Ishikawa (cell line): ENCODE measurements at regions not wholly inside any gene's neighbourhood (a gene's known extent, or its start where the extent isn't known, plus 50 kb on each side); places are given as distances from the start of the nearest gene placed in this dataset.

Experiments used
- CEBPB ChIP-seq: IDR thresholded peaks from 2 replicates; pipeline ENCODE4 v1.6.1; 2012
- CREB1 ChIP-seq: IDR thresholded peaks from 2 replicates; pipeline ENCODE4 v1.6.1; 2012; ENCODE audit warnings: low read depth
- EGR1 ChIP-seq: IDR thresholded peaks from 2 replicates; pipeline ENCODE4 v1.6.1; 2012
- EP300 ChIP-seq: IDR thresholded peaks from 2 replicates; pipeline ENCODE4 v1.6.1; 2012; ENCODE audit warnings: borderline replicate concordance
- FOXM1 ChIP-seq: IDR thresholded peaks from 2 replicates; pipeline ENCODE4 v1.6.1; 2012; ENCODE audit warnings: low read depth, borderline replicate concordance
- NFIC ChIP-seq: IDR thresholded peaks from 2 replicates; pipeline ENCODE4 v1.6.1; 2012
- RAD21 ChIP-seq: IDR thresholded peaks from 2 replicates; pipeline ENCODE4 v1.6.1; 2012; ENCODE audit warnings: low read depth
- REST ChIP-seq: IDR thresholded peaks from 2 replicates; pipeline ENCODE4 v1.6.1; 2012; ENCODE audit warnings: low read depth, mild to moderate bottlenecking
- TAF1 ChIP-seq: IDR thresholded peaks from 2 replicates; pipeline ENCODE4 v1.6.1; 2012; ENCODE audit warnings: low read depth, mild to moderate bottlenecking
- TCF12 ChIP-seq: IDR thresholded peaks from 2 replicates; pipeline ENCODE4 v1.6.1; 2012; ENCODE audit warnings: low read depth
- TEAD4 ChIP-seq: IDR thresholded peaks from 2 replicates; pipeline ENCODE4 v1.6.1; 2012
- YY1 ChIP-seq: IDR thresholded peaks from 2 replicates; pipeline ENCODE4 v1.6.1; 2012; ENCODE audit warnings: low read depth
- ZBTB7A ChIP-seq: IDR thresholded peaks from 2 replicates; pipeline ENCODE4 v1.6.1; 2012; ENCODE audit warnings: low read depth
- TF ChIP-seq, protein P1 (sequence below): IDR thresholded peaks from 2 replicates; pipeline ENCODE4 v1.6.1; 2012
- TF ChIP-seq, protein P2 (sequence below): IDR thresholded peaks from 2 replicates; pipeline ENCODE4 v1.6.1; 2012

DNA sequence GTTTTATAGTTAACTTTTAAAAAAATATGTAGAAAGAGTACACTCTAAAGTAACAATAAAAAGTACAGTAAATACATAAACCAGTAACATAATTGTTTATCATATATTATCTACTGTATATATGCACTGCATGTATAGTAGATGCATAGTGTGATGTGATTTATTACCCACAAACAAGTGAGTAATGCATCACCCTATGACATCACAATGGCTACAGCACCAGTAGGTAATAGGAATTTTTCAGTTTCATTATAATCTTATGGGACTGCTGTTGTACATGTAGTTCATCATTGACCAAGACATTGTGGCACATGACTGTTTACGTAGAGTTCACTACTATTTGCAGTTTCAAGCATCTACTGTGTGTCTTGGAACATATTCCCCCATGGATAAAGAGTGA lies 1047.2 kb downstream of the ROBO2 start:
- no peak for TF ChIP-seq CEBPB

DNA sequence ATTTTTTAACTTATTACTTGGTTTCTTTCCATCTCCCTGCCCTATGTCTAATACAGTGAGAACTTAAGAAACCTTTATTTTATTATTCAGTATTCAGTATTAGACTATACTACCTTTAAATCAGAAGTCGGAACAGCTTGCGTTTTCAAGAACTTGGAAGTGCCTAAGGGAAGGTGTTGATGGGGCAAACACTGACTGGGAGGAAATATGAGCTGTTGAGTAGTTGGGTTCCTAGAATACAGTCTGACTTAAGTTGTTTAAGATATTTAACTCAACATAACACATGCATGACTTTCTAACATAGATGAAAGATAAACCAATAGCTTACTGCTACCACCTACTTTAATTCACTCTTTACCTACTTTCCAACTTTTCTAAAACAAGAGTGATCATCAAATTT lies 1048.1 kb downstream of the ROBO2 start:
- TF ChIP-seq EP300 (no peak), FOXM1 (no peak), NFIC (no peak), TCF12 (no peak), CEBPB (no peak), EGR1 (no peak), YY1 (no peak), CREB1 (no peak)
- TF ChIP-seq, protein P1, sequence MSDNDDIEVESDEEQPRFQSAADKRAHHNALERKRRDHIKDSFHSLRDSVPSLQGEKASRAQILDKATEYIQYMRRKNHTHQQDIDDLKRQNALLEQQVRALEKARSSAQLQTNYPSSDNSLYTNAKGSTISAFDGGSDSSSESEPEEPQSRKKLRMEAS: no peak

DNA sequence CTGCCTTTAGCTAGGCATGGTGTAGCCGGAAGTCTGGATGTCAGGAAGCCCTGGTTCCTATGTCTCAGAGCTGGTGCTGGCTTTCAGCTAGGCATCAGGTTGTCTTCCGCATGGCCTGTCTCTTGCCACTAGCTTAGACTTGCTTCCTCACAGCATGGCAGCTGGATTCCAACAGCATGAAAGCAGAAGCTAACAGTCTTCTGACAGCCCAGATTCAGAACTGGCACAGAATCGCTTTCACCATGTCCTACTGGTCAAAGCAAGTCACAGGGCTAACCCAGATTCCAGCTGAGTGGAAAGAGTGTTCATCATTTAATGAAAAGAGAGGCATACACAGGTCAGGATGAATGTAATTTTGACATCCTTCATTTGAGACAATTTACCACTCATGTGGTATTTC lies 1050.5 kb downstream of the ROBO2 start:
- TF ChIP-seq, protein P1: no peak
- TF ChIP-seq YY1 (no peak), EGR1 (no peak), TCF12 (no peak), FOXM1 (no peak), REST (no peak), RAD21 (no peak), CREB1 (no peak), NFIC (no peak), CEBPB (no peak), EP300 (no peak), ZBTB7A (no peak), TEAD4 (no peak), TAF1 (no peak)
- TF ChIP-seq, protein P2, sequence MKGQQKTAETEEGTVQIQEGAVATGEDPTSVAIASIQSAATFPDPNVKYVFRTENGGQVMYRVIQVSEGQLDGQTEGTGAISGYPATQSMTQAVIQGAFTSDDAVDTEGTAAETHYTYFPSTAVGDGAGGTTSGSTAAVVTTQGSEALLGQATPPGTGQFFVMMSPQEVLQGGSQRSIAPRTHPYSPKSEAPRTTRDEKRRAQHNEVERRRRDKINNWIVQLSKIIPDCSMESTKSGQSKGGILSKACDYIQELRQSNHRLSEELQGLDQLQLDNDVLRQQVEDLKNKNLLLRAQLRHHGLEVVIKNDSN: no peak

GRCh38 chr3:78091478-78092119 lies 1051.7 kb downstream of the ROBO2 start:
- no peak for TF ChIP-seq CEBPB
- no peak for TF ChIP-seq RAD21
- TF ChIP-seq, protein P1: no peak
- TF ChIP-seq YY1: no peak
- no peak for TF ChIP-seq TEAD4
- no peak for TF ChIP-seq EP300
- TF ChIP-seq REST: no peak
- TF ChIP-seq ZBTB7A: no peak
- no peak for TF ChIP-seq NFIC
- no peak for TF ChIP-seq EGR1
- no peak for TF ChIP-seq CREB1

DNA sequence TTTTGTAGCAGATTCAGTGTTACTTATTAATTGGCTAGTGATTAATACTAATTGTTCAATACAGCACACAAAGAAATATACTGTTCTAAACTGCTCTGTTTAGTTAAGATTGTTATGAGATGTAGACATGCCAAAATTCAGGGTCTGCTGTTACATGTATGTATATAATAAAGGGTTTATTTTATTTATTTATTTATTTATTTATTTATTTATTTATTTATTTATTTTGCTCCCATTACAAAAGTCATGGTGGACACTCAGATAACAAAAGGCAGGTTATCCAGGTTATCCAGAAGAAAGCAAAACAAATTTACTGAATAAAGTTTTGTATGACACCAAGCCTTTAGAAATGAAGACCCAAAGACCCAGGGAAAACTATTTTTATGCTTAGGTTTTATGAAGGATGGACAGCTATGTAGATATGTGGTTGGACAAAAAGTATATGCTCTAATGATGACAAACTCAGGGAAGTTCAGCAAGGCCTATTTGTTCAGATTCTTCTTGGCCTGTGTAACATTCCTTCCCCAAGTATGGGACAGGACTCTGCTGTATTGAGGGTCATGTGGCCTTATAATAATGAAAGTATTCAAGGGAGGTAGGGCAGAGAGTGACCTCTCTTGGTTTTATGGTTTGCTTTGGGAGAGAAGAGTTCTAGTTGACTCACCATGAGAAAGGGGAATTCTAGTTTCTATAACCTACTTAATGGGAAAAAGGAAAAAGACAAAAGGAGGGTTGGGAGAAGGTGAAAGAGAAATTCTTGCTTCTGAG lies 1056.8 kb downstream of the ROBO2 start:
- no peak for TF ChIP-seq REST
- TF ChIP-seq TCF12: no peak
- TF ChIP-seq, protein P2: no peak
